DOHH2 (cell line): ENCODE measurements at regions not wholly inside any gene's neighbourhood (a gene's known extent, or its start where the extent isn't known, plus 50 kb on each side); places are given as distances from the start of the nearest gene placed in this dataset.

Experiments used
- H3F3A ChIP-seq: fragments of 200-600 bp; sonication (generic), shearing (Covaris generic); 2 replicates; pipeline ENCODE4 v1.6.0; 2016; ENCODE audit warnings: antibody characterized with exemption, mild to moderate bottlenecking; ENCODE audit not compliant: control insufficient read depth, insufficient read depth
- H3K27ac ChIP-seq: fragments of 200-600 bp; sonication (generic); 2 replicates; pipeline ENCODE4 v1.5.1; 2014; ENCODE audit warnings: low read depth, mild to moderate bottlenecking, low read length, moderate library complexity
- H3K27me3 ChIP-seq: fragments of 200-600 bp; sonication (generic); 2 replicates; pipeline ENCODE4 v1.6.1; 2014; ENCODE audit warnings: mild to moderate bottlenecking, low read length, mixed read lengths; ENCODE audit not compliant: control insufficient read depth
- H3K36me3 ChIP-seq: fragments of 200-600 bp; sonication (generic); 2 replicates; pipeline ENCODE4 v1.6.1; 2014; ENCODE audit warnings: mild to moderate bottlenecking, low read length, moderate library complexity, mixed read lengths; ENCODE audit not compliant: control insufficient read depth
- H3K4me1 ChIP-seq: fragments of 200-600 bp; sonication (generic); 2 replicates; pipeline ENCODE4 v1.6.1; 2014; ENCODE audit warnings: mild to moderate bottlenecking, low read length, mixed read lengths; ENCODE audit not compliant: control insufficient read depth
- H3K4me2 ChIP-seq: fragments of 200-600 bp; sonication (generic); 2 replicates; pipeline ENCODE4 v1.6.0; 2014; ENCODE audit warnings: mild to moderate bottlenecking, low read length, moderate library complexity
- H3K4me3 ChIP-seq: fragments of 200-600 bp; sonication (generic); 2 replicates; pipeline ENCODE4 v1.5.1; 2014; ENCODE audit warnings: mild to moderate bottlenecking, low read length, mixed read lengths
- H3K79me2 ChIP-seq: fragments of 200-600 bp; sonication (generic); 2 replicates; pipeline ENCODE4 v1.6.1; 2014; ENCODE audit warnings: mild to moderate bottlenecking, low read length, mixed read lengths; ENCODE audit not compliant: control insufficient read depth
- H3K9me2 ChIP-seq: fragments of 200-600 bp; sonication (generic); replicated peaks from 2 replicates; pipeline ENCODE4 v1.6.1; 2014; ENCODE audit warnings: mild to moderate bottlenecking, low read length, mixed read lengths; ENCODE audit not compliant: control insufficient read depth
- H3K9me3 ChIP-seq: fragments of 200-600 bp; sonication (generic); 2 replicates; pipeline ENCODE4 v1.6.1; 2014; ENCODE audit warnings: antibody characterized with exemption, low read length, mixed read lengths; ENCODE audit not compliant: control insufficient read depth, insufficient read depth
- H4K20me1 ChIP-seq: fragments of 200-600 bp; sonication (generic); 2 replicates; pipeline ENCODE4 v1.6.0; 2014; ENCODE audit warnings: low read depth, mild to moderate bottlenecking, antibody characterized with exemption, low read length, moderate library complexity; ENCODE audit not compliant: control insufficient read depth, insufficient read depth
- EZH2phosphoT487 ChIP-seq: fragments of 200-600 bp; sonication (generic); IDR thresholded peaks from 2 replicates; pipeline ENCODE4 v1.6.1; 2017; ENCODE audit warnings: borderline replicate concordance, mild to moderate bottlenecking, antibody characterized with exemption, low read length, moderate library complexity, mixed read lengths
- TF ChIP-seq, protein P1 (sequence below): fragments of 200-600 bp; sonication (generic); IDR thresholded peaks from one replicate; pipeline ENCODE4 v1.5.1; 2014; ENCODE audit warnings: antibody characterized with exemption, mild to moderate bottlenecking, low read depth, low read length; ENCODE audit not compliant: poor library complexity, severe bottlenecking

GRCh38 chr21:17402937-17403336 lies 109.9 kb upstream of the CXADR start:
- Histone ChIP-seq H3F3A (no peaks in the 10 kb centered on the region), H3K9me2 (no peaks in the 10 kb centered on the region), H4K20me1 (no peaks in the 10 kb centered on the region), H3K27ac (no peak overlapping the region), H3K4me1 (no peaks in the 10 kb centered on the region), H3K4me3 (no peak overlapping the region), H3K36me3 (no peaks in the 10 kb centered on the region), H3K9me3 (no peaks in the 10 kb centered on the region), H3K4me2 (no peak overlapping the region), H3K27me3 (no peaks in the 10 kb centered on the region), H3K79me2 (no peaks in the 10 kb centered on the region)
- TF ChIP-seq EZH2phosphoT487 = no peak
- TF ChIP-seq, protein P1, sequence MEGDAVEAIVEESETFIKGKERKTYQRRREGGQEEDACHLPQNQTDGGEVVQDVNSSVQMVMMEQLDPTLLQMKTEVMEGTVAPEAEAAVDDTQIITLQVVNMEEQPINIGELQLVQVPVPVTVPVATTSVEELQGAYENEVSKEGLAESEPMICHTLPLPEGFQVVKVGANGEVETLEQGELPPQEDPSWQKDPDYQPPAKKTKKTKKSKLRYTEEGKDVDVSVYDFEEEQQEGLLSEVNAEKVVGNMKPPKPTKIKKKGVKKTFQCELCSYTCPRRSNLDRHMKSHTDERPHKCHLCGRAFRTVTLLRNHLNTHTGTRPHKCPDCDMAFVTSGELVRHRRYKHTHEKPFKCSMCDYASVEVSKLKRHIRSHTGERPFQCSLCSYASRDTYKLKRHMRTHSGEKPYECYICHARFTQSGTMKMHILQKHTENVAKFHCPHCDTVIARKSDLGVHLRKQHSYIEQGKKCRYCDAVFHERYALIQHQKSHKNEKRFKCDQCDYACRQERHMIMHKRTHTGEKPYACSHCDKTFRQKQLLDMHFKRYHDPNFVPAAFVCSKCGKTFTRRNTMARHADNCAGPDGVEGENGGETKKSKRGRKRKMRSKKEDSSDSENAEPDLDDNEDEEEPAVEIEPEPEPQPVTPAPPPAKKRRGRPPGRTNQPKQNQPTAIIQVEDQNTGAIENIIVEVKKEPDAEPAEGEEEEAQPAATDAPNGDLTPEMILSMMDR = no peak

DNA sequence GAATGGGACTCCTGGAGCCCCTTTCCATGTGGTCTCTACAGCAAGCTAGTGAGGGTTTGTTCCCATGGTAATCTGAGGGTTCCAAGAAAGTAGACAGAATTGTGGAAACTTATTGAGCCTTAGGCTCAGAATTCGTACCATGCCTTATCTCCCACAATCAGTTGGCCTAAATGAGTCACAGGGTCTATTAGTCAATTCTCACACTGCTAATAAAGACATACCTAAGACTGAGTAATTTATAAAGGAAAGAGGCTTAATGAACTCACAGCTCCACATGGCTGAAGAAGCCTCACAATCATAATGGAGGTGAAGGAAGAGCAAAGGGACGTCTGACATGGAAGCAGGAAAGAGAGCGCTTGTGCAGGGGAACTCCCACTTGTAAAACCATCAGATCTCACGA lies 106.6 kb upstream of the CXADR start:
- Histone ChIP-seq H3K27ac (no peak overlapping the region), H3K9me2 (no peaks in the 10 kb centered on the region), H3K4me3 (no peak overlapping the region), H3F3A (no peaks in the 10 kb centered on the region), H3K27me3 (no peaks in the 10 kb centered on the region), H3K9me3 (no peaks in the 10 kb centered on the region), H3K4me2 (no peak overlapping the region), H3K4me1 (no peaks in the 10 kb centered on the region), H3K79me2 (no peaks in the 10 kb centered on the region), H3K36me3 (no peaks in the 10 kb centered on the region), H4K20me1 (no peaks in the 10 kb centered on the region)
- no peak for TF ChIP-seq EZH2phosphoT487
- TF ChIP-seq, protein P1 = no peak

GRCh38 chr21:17414766-17415165 lies 98.1 kb upstream of the CXADR start:
- Histone ChIP-seq H3K9me2 (no peaks in the 10 kb centered on the region), H3K27me3 (no peaks in the 10 kb centered on the region), H3K36me3 (no peaks in the 10 kb centered on the region), H3K4me1 (no peaks in the 10 kb centered on the region), H3K79me2 (no peaks in the 10 kb centered on the region), H3K9me3 (no peaks in the 10 kb centered on the region), H4K20me1 (no peaks in the 10 kb centered on the region), H3K27ac (no peak overlapping the region), H3K4me3 (no peak overlapping the region), H3K4me2 (no peak overlapping the region), H3F3A (no peaks in the 10 kb centered on the region)
- no peak for TF ChIP-seq EZH2phosphoT487
- TF ChIP-seq, protein P1 = no peak

GRCh38 chr21:17416139-17416538 lies 96.7 kb upstream of the CXADR start:
- TF ChIP-seq, protein P1 = no peak
- Histone ChIP-seq H3K36me3 (no peaks in the 10 kb centered on the region), H3K27ac (no peak overlapping the region), H4K20me1 (no peaks in the 10 kb centered on the region), H3K79me2 (no peaks in the 10 kb centered on the region), H3K9me3 (no peaks in the 10 kb centered on the region), H3K4me1 (no peaks in the 10 kb centered on the region), H3F3A (no peaks in the 10 kb centered on the region), H3K4me2 (no peak overlapping the region), H3K27me3 (no peaks in the 10 kb centered on the region), H3K4me3 (no peak overlapping the region), H3K9me2 (no peaks in the 10 kb centered on the region)
